ENCODE measurements at regions not wholly inside any gene's neighbourhood (a gene's known extent, or its start where the extent isn't known, plus 50 kb on each side); places are given as distances from the start of the nearest gene placed in this dataset.
"Not testable (repeated sequence)": the region's sequence is repeated elsewhere in the genome, so short reads cannot be mapped to it uniquely, and the experiment has no call there.

DNA sequence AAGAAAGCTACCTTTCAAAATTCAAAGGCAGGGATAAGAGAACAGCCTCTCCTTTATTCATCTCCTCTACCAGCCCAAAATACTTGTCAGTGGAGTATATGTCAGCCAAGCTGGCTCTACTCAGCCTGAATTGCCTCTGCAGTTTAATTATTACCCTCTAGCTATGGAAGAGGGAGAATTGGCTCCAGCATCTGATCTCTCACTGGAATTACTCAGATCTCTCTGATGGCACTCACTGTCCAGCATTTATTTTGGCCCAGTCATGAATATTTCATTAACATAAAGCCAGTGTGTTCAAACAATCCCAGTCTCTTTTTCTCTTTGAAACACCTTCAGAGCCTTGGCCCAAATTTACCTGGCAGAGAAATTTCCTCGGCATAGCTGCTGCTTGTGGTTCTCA is 58.6 kb upstream of the TMEM108 start:
- Mint-ChIP-seq H3K27me3 (ENCODE audit: low read depth) (no peaks in the 10 kb centered on the region), H3K9me3 (peaks cover 6% of the 10 kb centered on the region), H3K27ac (ENCODE audit: unreplicated experiment) (no peak overlapping the region), H3K36me3 (ENCODE audit: low read depth) (no peaks in the 10 kb centered on the region), H3K4me1 (no peaks in the 10 kb centered on the region), H3K4me3 (no peak overlapping the region)
- no peak for DNase-seq (ENCODE audit: low read depth, low spot score)
- TF ChIP-seq CTCF (conservative IDR thresholded peaks at IDR 0.05) = no peak

DNA sequence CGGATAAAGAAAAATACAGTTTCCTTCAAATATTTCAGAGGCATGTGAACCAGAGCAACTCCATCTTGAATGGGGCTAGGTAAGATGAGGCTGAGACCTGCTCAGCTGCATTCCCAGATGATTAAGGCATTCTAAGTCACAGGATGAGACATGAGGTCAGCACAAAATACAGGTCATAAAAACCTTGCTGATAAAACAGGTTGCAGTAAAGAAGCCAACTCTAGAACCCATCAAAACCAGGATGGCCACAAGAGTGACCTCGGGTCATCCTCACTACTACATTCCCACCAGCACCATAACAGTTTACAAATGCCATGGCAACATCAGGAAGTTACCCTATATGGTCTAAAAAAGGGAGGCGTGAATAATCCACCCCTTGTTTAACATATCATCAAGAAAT is 59.2 kb upstream of the TMEM108 start:
- H3K4me3 Mint-ChIP-seq; DNase-seq (ENCODE audit: low read depth, low spot score); H3K27ac Mint-ChIP-seq (ENCODE audit: unreplicated experiment); H3K4me1 Mint-ChIP-seq; H3K27me3 Mint-ChIP-seq (ENCODE audit: low read depth); H3K9me3 Mint-ChIP-seq; H3K36me3 Mint-ChIP-seq (ENCODE audit: low read depth): not testable (repeated sequence)

- H3K4me1 Mint-ChIP-seq = no peaks in the 10 kb centered on the region
- DNase-seq (ENCODE audit: low read depth, low spot score) = no peak
- H3K36me3 Mint-ChIP-seq (ENCODE audit: low read depth) = no peaks in the 10 kb centered on the region
- H3K27me3 Mint-ChIP-seq (ENCODE audit: low read depth) = no peaks in the 10 kb centered on the region
- no peak overlapping the region for H3K27ac Mint-ChIP-seq (ENCODE audit: unreplicated experiment)
- peaks cover 6% of the 10 kb centered on the region for H3K9me3 Mint-ChIP-seq
- H3K4me3 Mint-ChIP-seq = no peak overlapping the region
- no peak for TF ChIP-seq CTCF (conservative IDR thresholded peaks at IDR 0.05)
These were observed 59.7 kb upstream of the TMEM108 start for GRCh38 chr3:132978464-132978863.

- TF ChIP-seq CTCF (conservative IDR thresholded peaks at IDR 0.05) = no peak
- H3K27ac Mint-ChIP-seq (ENCODE audit: unreplicated experiment) = no peak overlapping the region
- no peaks in the 10 kb centered on the region for H3K4me1 Mint-ChIP-seq
- H3K4me3 Mint-ChIP-seq = no peak overlapping the region
- DNase-seq (ENCODE audit: low read depth, low spot score) = no peak
- no peaks in the 10 kb centered on the region for H3K36me3 Mint-ChIP-seq (ENCODE audit: low read depth)
- peaks cover 2% of the 10 kb centered on the region for H3K9me3 Mint-ChIP-seq
- no peaks in the 10 kb centered on the region for H3K27me3 Mint-ChIP-seq (ENCODE audit: low read depth)
These were observed 64.1 kb upstream of the TMEM108 start for GRCh38 chr3:132974097-132974496.

- H3K27ac Mint-ChIP-seq (ENCODE audit: unreplicated experiment) = no peak overlapping the region
- DNase-seq (ENCODE audit: low read depth, low spot score) = no peak
- TF ChIP-seq CTCF (conservative IDR thresholded peaks at IDR 0.05) = no peak
- H3K36me3 Mint-ChIP-seq (ENCODE audit: low read depth) = no peaks in the 10 kb centered on the region
- H3K4me1 Mint-ChIP-seq = no peaks in the 10 kb centered on the region
- peaks cover 2% of the 10 kb centered on the region for H3K9me3 Mint-ChIP-seq
- H3K27me3 Mint-ChIP-seq (ENCODE audit: low read depth) = peaks cover 2% of the 10 kb centered on the region
- H3K4me3 Mint-ChIP-seq = no peak overlapping the region
These were observed 64.8 kb upstream of the TMEM108 start for GRCh38 chr3:132973441-132973840.

DNA sequence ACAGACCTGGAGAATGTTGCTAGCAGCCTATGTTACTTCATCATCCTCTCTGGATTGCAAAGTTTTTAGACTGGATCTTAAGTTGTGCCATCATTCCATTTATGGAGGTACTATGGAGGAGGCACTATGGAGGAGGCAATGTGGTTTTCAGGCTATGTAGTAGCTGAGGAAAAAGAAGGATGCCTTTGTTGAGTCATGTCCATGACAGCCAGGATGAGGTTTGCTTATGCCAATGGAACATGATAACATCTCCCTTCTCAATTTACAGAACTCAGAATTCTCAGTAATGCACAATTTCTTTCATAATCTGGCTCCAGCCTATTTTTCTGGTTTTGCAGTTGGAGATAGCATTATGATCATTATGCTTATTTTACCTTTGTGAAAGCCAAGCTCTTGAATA is 65.9 kb upstream of the TMEM108 start:
- H3K4me3 Mint-ChIP-seq = no peak overlapping the region
- DNase-seq (ENCODE audit: low read depth, low spot score) = no peak
- no peaks in the 10 kb centered on the region for H3K4me1 Mint-ChIP-seq
- H3K27ac Mint-ChIP-seq (ENCODE audit: unreplicated experiment) = no peak overlapping the region
- TF ChIP-seq CTCF (conservative IDR thresholded peaks at IDR 0.05) = no peak
- peaks cover 3% of the 10 kb centered on the region for H3K27me3 Mint-ChIP-seq (ENCODE audit: low read depth)
- peaks cover 2% of the 10 kb centered on the region for H3K9me3 Mint-ChIP-seq
- no peaks in the 10 kb centered on the region for H3K36me3 Mint-ChIP-seq (ENCODE audit: low read depth)

Data from neural crest cell (in vitro differentiated cells).